ENCODE measurements at regions not wholly inside any gene's neighbourhood (a gene's known extent, or its start where the extent isn't known, plus 50 kb on each side); places are given as distances from the start of the nearest gene placed in this dataset.

- H3K4me1 ChIP-seq = no peaks in the 10 kb centered on the region
- Mint-ChIP-seq H3K4me1 (no peaks in the 10 kb centered on the region), H3K4me3 (no peak overlapping the region), H3K27me3 (ENCODE audit: insufficient read depth, low read depth) (no peaks in the 10 kb centered on the region), H3K36me3 (no peaks in the 10 kb centered on the region), H3K27ac (no peak overlapping the region), H3K9me3 (no peaks in the 10 kb centered on the region)
- no peaks in the 10 kb centered on the region for H3K36me3 ChIP-seq
- H3K4me3 ChIP-seq = no peak overlapping the region
- no peak overlapping the region for H2AFZ ChIP-seq (replicated peaks)
- H3K79me2 ChIP-seq (ENCODE audit: low read depth) = no peaks in the 10 kb centered on the region
- no peak for TF ChIP-seq CTCF (IDR thresholded peaks at IDR 0.05)
- TF ChIP-seq EZH2phosphoT487 (IDR thresholded peaks at IDR 0.05) = no peak
- TF ChIP-seq EZH2 (IDR thresholded peaks at IDR 0.05) = no peak
- H3F3A ChIP-seq (ENCODE audit: low read depth) = no peaks in the 10 kb centered on the region
- H3K9ac ChIP-seq = no peak overlapping the region
- no peaks in the 10 kb centered on the region for H3K27me3 ChIP-seq
- no peak overlapping the region for H3K27ac ChIP-seq
- H3K4me2 ChIP-seq = no peak overlapping the region
- no peak for DNase-seq (ENCODE audit: low spot score)
- no peaks in the 10 kb centered on the region for H4K20me1 ChIP-seq (ENCODE audit: low read depth)
- H3K9me3 ChIP-seq (ENCODE audit: low read depth) = no peaks in the 10 kb centered on the region
Measured at GRCh38 chr3:103729547-103729946, 1294.7 kb downstream of the ZPLD1 start.

- Histone ChIP-seq H3K79me2 (ENCODE audit: low read depth) (no peaks in the 10 kb centered on the region), H3F3A (ENCODE audit: low read depth) (no peaks in the 10 kb centered on the region), H3K9ac (no peak overlapping the region), H4K20me1 (ENCODE audit: low read depth) (no peaks in the 10 kb centered on the region), H3K36me3 (no peaks in the 10 kb centered on the region), H3K9me3 (ENCODE audit: low read depth) (no peaks in the 10 kb centered on the region), H3K4me1 (no peaks in the 10 kb centered on the region), H3K4me2 (no peak overlapping the region), H2AFZ (replicated peaks) (no peak overlapping the region), H3K4me3 (no peak overlapping the region), H3K27me3 (no peaks in the 10 kb centered on the region), H3K27ac (no peak overlapping the region)
- Mint-ChIP-seq H3K9me3 (no peaks in the 10 kb centered on the region), H3K27me3 (ENCODE audit: insufficient read depth, low read depth) (no peaks in the 10 kb centered on the region), H3K27ac (no peak overlapping the region), H3K36me3 (no peaks in the 10 kb centered on the region), H3K4me3 (no peak overlapping the region), H3K4me1 (no peaks in the 10 kb centered on the region)
- DNase-seq (ENCODE audit: low spot score) = no peak
- no peak for TF ChIP-seq CTCF (IDR thresholded peaks at IDR 0.05)
- no peak for TF ChIP-seq EZH2phosphoT487 (IDR thresholded peaks at IDR 0.05)
- no peak for TF ChIP-seq EZH2 (IDR thresholded peaks at IDR 0.05)
Measured at GRCh38 chr3:103730744-103731143, 1295.9 kb downstream of the ZPLD1 start.

GRCh38 chr3:103752986-103753385 lies 1318.2 kb downstream of the ZPLD1 start:
- no peaks in the 10 kb centered on the region for H3K9me3 Mint-ChIP-seq
- Histone ChIP-seq H3K36me3 (no peaks in the 10 kb centered on the region), H3K4me3 (no peak overlapping the region), H3K9me3 (ENCODE audit: low read depth) (no peaks in the 10 kb centered on the region), H3K27me3 (no peaks in the 10 kb centered on the region), H3K4me1 (no peaks in the 10 kb centered on the region), H3F3A (ENCODE audit: low read depth) (no peaks in the 10 kb centered on the region), H3K9ac (no peak overlapping the region), H3K79me2 (ENCODE audit: low read depth) (no peaks in the 10 kb centered on the region), H3K27ac (no peak overlapping the region), H2AFZ (replicated peaks) (no peak overlapping the region), H4K20me1 (ENCODE audit: low read depth) (no peaks in the 10 kb centered on the region), H3K4me2 (no peak overlapping the region)
- no peak overlapping the region for H3K27ac Mint-ChIP-seq
- no peak for TF ChIP-seq EZH2phosphoT487 (IDR thresholded peaks at IDR 0.05)
- no peaks in the 10 kb centered on the region for H3K27me3 Mint-ChIP-seq (ENCODE audit: insufficient read depth, low read depth)
- H3K4me1 Mint-ChIP-seq = no peaks in the 10 kb centered on the region
- no peaks in the 10 kb centered on the region for H3K36me3 Mint-ChIP-seq
- no peak for DNase-seq (ENCODE audit: low spot score)
- no peak overlapping the region for H3K4me3 Mint-ChIP-seq

GRCh38 chr3:103767635-103768034 lies 1332.8 kb downstream of the ZPLD1 start:
- Histone ChIP-seq H3F3A (ENCODE audit: low read depth) (no peaks in the 10 kb centered on the region), H3K4me2 (no peak overlapping the region), H3K4me1 (no peaks in the 10 kb centered on the region), H3K9ac (no peak overlapping the region), H3K36me3 (no peaks in the 10 kb centered on the region), H4K20me1 (ENCODE audit: low read depth) (no peaks in the 10 kb centered on the region), H2AFZ (replicated peaks) (no peak overlapping the region), H3K27ac (no peak overlapping the region), H3K9me3 (ENCODE audit: low read depth) (no peaks in the 10 kb centered on the region), H3K4me3 (no peak overlapping the region), H3K79me2 (ENCODE audit: low read depth) (no peaks in the 10 kb centered on the region), H3K27me3 (no peaks in the 10 kb centered on the region)
- Mint-ChIP-seq H3K4me3 (no peak overlapping the region), H3K27me3 (ENCODE audit: insufficient read depth, low read depth) (no peaks in the 10 kb centered on the region), H3K4me1 (no peaks in the 10 kb centered on the region), H3K36me3 (no peaks in the 10 kb centered on the region), H3K9me3 (no peaks in the 10 kb centered on the region), H3K27ac (no peak overlapping the region)
- no peak for DNase-seq (ENCODE audit: low spot score)
- TF ChIP-seq EZH2 (IDR thresholded peaks at IDR 0.05) (no peak), EZH2phosphoT487 (IDR thresholded peaks at IDR 0.05) (no peak), CTCF (IDR thresholded peaks at IDR 0.05) (no peak)

Measured in neural progenitor cell (in vitro differentiated cells).